HG02623 (cell line): ENCODE measurements at regions not wholly inside any gene's neighbourhood (a gene's known extent, or its start where the extent isn't known, plus 50 kb on each side); places are given as distances from the start of the nearest gene placed in this dataset.

Experiments used
- ATAC-seq: cut with Tn5 transposase; IDR thresholded peaks from one replicate; pipeline ENCODE4 v1.9.1; 2021; ENCODE audit warnings: moderate library complexity; ENCODE audit not compliant: unreplicated experiment

DNA sequence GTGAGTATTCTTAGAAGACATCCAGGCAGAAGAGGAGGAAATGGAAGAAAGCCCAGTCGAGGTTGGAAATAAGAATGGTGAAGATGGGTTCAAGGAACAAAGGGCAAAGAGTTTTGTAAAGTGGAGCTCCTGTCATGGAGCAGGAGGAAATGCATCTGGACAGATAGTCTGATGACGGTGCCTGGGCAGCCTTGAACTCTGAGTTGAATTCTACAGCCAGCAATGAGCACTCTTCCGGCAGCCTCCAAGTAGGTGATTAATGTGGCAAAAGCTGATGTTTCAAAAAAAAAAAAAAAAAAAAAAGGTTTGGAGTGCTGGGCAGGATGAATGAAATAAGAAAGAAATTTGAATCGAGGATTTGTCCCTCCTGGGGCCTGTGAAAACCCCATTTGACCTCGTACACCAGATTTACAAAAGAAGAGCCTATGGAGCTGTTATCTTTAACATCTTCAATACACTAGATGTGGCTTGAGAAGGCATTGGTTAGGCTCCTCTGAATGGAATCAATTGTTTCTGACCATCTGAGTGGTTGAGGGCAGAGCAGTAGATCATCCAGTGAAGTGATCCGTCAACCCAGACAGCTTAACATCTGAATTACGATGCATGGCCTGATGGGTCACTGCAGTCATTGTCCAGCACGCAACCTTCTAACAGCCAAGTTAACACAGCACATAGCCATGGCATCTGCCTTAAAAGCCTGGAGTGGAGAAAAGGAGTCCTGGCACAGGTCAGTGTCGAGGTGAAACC lies 449.7 kb downstream of the TXNL1 start:
- ATAC-seq: no peak

DNA sequence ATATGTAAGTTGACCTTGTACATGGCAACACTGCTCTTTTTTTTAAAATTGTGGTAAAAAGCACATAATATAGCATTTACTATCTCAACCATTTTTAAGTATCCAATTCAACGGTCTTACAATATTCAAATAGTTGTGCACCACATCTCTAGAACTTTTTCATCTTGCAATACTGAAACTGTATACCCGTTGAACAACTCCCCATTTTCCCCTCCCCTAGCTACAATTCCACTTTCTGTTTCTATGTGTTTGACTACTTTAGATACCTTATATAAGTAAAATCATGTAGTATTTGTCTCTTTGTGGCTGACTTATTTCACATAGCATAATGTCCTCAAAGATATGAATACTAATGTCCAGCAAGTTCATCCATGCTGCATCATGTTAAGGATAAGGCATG lies 452.1 kb downstream of the TXNL1 start:
- no peak for ATAC-seq

DNA sequence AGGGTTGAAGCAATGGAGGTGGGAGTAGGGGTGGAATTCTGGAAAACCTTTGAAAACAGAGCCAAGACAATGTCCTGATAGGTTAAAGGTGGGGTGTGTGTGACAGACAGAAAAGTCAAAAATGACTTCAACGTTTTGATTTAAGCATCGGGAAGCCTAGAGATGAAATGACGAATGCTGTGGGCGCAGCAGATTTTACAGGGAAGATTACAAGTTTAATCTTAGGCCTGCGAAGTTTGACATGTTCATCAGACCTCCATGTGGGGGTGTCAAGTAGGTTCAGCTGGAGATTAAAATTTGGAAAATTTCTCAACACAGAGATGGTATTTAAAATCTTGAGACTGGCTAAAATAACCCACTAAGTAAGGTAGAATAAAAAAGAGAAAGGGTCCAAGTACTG lies 453.3 kb downstream of the TXNL1 start:
- ATAC-seq: no peak

DNA sequence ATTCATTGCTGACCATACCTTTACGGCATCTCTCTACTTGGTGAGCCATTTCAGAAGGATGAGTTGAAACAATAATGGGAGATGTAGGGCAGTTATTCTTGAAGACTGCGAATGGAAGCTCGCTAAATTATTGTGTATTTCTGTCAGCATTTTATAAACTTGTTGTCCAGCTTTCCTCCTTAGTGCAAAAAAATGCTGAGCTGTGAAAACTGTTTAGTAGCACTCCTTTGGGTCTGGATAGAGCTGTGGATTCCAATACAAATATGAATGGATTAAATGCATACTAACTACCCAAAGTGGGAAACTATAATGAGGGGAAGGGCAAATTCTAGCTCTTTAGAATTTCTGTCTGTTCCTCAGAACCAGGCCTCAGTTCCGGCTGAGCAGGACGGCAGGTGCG lies 461.6 kb downstream of the TXNL1 start:
- ATAC-seq: no peak

DNA sequence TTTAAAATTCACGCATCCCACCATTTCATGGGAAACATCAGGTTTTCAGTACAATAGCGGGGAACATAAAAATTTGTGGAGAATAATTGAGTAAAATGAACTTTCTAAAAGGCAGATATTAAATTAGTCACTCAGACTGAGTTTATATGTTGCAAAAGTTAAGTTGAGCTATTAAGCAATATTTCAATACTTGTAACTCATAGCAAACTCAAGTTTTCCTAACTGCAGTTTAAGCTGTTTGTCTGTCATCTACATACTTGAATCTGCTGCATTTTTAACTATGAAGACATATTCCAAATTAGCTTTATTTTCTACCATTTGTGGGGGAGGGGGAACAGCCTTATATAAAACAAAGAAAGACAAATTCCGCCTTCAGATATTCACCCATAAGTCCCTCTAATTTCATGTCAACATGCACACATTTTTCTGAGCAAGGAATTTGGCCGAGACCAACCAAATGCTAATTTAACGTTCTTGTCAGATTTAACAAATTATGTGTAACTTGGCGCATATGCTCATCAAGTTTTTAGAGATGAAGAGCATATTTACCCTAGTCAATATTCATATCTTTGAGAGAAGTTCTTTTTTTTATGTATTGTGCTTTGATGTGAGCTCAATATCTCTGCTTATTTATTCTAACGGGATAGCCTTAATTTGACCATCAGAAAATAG lies 462.9 kb downstream of the TXNL1 start:
- ATAC-seq: no peak

DNA sequence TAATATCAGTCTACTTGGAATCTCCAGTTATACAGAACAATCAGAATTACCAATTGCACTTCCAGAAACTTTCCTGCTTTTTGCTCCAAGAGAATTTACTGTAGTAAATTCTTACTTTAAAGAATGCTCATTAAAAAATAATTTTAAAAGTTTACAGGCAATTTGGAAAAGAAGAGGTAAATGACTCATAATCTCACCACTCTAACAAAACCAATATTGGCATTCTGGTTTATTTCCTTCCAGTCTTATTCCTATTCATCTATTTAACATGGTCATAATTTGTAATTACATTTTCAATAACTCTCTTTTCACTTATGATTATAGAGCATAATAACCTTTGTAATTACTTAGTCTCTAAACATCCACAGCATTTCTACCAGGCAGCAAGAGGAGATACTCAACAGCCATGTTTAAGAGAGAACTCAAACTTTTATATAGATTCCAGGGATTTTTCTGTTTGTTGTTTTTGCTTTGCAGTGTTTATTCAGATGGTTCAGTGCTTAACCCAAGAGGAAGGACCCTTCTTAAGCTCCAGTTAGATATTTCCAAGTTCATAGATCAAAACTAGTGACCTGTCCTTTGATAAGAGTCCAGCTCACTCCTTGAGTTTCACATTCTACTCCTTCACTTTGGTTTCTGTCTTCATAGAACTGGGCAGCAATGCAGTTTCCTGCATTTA lies 464.7 kb downstream of the TXNL1 start:
- ATAC-seq: no peak

DNA sequence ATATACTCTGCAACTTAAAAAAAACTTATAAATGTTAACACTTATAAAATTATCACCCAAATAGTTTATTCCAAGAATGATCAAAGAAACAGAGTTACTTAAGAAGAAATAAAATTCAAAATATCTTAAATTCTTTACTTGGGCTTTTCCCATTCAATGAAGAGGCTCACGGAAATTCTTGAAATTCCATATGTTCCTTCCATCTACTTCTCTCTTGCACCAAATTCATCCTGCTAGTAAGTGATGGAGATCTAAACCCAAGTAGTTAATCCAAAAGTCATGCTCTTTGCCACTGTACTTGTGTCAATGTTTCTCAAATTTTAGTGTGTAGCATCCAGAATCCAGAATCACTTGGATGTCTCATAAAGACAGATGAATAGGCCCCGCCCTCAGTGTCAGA lies 465.9 kb downstream of the TXNL1 start:
- ATAC-seq: no peak

DNA sequence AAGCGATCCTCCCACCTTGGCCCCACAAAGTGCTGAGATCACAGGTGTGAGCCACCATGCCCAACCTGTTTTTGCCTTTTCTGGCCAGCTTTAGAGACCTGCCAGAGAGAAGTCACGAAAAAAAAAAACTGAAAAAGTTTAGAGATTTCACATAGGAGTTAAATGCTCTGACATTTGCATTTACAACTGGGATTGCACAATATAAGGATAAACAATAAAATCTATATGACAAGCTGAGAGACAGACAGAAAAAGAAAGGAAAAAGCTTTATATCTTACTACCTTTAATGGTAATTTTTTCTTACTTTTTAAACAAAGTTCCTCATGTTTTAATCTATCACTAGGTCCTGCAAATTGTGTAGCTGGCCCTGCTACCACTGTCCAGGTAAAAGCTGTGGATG lies 466.5 kb downstream of the TXNL1 start:
- ATAC-seq: no peak

DNA sequence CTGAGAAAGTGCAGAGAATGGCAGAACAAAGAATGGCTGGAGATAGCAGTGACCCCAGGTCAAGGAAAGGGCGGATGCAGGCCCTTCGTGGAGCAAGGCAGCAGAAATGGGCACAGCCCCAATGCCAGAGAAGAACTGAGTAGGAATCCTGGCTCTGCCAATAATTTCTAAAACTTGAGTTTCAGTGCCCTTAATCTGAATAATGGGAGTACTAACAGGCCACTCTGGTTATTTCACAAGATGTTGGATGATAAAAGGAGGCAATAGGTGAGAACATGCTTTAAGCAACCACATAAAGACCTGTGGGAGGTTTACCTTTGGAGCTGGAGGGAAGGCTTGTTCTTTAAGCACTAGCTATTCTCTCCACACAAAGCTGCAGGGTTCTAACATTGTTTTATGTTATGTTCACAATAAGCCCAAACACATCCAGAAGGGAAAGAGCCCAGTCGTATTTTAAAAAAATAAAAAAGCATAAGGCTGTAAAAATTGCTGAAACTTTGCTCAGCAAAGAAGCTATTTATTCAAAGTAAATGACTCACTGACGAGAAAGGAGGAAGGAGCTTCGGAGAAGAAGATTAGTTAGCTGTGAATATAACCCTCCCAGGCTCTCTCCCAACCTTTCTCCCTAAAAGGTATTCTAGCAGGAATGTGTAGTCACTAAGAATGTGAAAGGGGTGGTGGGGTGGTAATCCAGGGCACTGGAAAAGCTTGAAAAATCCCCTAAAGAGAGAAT lies 470.2 kb downstream of the TXNL1 start:
- no peak for ATAC-seq

DNA sequence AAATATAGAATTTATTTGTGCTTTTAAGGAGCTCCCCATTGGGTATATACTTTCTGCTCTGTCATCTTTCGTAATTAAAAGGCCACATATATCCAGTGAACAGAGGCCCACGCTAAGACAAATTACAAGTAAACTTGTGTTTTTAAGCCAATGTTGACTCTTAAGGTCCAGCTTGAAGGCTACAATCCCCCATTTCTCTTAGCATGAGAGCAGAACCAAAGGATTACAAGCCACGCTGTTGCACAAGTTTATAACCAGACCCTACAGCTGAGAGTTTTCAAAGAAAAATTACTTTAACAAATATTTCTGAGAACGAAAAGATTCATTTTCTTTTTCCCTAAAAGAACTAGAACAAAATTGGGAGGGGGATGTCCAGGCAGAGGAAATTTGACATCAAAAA lies 471.0 kb downstream of the TXNL1 start:
- ATAC-seq: no peak

DNA sequence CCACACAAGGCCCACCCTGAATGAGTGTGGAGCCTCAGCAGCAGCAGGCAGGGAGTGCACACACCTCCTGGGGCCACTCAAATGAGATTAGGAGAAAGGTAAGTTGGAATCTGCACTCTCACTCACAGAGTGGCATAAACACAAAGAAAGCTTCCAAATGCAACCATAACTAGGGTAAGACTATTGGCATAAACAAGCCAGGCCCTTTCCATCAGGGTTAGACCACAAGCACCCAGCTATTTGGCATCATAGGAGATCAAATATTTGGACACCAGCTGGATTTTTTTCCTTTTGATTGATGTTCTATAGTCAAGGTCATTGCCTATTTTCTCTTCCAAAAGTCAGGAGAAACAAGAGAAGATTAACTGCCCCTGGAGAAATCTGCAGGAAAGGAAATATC lies 471.5 kb downstream of the TXNL1 start:
- ATAC-seq: no peak

DNA sequence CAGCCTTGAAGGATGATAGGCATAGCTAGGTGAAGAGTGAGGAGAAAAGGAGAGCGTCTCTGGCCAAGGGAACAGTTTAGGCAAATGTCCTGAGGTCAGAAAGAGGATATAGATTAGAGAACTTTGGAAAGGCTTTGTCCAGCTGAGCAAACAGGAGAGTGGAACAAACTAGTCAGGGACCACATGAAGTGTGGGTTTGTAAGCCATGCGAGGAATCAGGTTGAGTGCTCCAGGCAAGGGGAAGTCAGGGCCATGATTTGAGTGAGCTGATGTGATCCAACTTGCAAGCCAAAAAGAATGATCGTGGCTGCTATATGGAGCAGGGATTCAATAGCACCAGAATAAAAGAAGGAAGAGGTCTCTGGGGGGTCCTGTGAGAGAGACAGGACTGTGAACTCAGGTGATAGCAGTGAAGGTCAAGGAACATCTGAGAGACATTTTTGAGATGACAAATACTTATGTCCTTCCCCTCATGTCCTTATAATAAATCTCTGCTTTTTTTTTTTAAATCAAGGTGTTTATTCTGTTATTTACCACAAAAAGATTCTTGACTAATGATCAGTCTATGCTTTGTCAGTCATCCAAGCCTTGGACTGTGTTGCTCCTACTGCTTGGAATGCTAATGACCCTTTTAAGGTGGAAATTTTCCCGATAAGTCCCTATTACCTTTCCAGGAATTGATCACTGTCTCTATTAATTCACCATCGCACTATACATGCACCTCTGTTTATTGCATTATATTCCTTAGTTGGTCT lies 472.6 kb downstream of the TXNL1 start:
- ATAC-seq: no peak

DNA sequence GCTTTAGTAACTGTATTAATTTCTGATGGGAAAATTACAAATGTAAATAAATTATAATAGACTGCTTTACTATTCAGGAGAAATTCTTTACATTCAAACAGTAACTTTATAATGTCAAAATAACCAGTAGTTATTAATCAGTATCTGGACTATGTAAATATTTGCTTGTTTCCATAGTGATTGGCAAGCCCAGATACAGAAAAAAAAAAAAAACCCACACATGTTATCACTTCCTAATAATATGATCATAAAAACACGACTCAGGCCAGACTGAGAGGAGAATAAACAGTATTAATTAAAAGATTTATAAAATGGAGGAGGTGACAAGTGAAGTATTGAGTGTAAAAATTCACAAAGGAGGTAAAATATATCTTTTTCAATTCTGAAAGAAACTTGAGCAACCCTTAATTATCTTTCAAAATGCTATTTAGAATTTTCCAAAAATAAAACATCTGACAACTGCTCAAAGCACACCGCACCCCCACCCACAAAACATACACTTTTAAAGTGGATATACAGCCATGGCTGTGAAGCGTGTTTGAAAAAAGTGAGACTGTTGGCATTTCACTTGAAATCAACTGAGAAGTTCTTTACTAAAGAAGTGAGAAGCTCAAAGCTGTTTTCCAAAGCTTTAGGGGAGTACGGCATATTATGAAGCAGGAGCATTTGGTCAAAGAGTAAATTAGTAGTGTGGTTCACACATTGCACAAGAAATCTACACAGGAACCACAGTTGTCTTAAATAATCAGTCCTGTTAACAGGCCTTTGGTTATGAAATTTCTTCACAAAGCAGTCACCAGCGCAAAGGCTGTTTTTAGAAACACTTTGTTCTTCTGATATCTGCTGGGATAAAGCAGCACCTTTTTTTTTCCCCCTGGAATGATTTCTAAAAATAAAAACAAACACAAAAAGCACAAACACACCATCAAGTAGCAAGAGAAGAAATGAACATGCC lies 475.8 kb downstream of the TXNL1 start:
- no peak for ATAC-seq

DNA sequence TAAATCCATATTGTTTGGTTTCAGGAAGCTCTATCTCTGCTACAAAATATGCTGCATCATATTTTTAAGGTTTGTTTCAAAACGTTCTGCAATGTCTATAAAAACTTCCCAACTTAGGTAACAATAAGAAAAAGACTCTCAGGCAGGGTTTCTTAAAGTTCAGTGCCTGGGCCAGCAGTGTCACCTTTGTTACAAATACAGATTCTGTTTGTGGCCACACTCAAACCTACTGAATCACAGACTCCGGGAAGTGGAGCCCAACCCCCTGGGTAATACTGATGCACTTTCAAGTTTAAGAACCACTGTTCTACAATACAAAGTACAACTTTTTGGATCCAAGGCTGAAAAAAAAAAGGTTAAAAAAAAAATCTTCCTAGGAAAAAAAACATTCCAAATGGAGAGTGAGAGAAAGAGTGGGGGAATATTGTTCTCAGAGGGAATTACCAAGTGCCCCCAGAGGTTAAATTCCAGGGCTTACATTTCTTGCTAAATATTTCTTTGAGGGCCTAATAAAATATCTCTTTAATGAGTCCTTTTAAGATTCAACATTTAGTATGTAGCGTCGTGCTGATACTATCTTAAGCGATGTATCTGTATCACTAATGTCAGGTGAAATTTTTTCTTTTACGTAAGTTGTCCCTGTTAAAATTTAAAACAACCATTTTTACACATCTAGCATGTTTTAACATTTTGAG lies 476.7 kb downstream of the TXNL1 start:
- no peak for ATAC-seq

DNA sequence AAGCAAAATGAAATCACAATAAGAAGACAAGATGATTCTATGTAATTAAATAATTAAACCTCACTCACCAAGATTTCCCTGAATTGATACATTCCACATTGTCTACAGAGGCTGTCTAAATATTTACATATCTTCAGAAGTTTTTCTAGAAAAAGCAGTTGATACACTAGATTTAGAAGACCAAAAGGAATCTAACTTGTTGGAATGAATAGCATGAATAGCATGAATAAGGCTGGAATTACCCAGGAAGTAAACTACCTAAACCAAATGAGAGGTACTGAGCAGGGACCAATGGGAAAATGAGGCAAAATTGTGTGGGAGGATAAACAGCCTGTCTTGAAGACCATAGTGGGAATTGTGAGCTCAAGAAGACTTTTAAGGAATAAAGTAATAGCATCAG lies 479.7 kb downstream of the TXNL1 start:
- ATAC-seq: no peak

DNA sequence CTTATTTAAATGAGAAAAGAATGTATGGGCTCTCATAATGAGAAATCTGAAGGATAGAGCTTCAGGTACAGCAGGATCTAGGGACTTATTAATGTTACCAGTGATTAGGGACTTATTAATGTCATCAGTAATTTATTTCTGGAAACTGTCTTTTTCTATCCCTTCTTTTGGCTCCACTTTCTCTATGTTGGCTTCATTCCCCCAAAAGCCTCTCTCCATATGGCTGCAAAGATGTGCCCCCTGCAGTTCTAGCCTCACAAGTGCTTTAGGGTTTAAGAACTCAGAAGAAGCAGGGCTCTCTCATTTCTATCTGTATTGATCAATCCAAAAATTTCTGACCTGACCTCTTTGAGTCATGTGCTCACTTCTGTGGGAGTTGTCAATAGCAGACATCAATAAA lies 480.9 kb downstream of the TXNL1 start:
- ATAC-seq: no peak

DNA sequence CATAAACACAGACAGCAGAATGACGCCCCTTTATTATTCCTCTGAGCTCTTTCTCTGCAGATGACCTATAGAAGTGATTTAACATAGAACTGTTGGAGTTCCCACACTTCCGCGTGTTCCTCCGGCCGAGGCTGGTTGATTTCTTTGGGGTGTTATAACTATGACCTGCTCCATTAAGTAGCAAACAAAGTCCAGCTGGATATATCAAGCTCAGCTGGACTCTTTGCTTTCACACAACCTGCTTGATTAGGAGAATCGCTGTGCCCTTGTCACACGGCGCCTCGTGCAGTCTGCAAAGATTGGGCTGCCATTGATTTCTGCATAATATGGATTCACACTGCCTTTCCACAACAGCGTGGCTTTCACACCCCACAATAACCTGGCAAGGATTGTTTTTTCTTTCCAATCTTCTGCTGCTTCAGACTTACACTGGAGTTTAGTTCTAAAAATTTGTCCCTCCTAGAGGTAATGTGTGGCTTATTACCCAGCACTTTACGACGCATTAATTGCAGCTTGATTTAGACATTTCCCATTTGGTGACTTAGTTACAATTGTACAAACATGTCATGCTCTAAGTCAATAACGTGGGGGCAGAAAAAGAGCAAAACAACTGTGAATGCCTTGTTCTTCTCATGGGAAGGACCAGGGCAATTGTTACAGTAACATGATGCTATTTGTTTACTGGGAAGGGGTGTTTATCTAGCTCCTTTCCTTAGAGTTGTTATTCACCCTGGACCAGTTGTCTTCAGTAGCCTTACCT lies 485.7 kb downstream of the TXNL1 start:
- no peak for ATAC-seq

DNA sequence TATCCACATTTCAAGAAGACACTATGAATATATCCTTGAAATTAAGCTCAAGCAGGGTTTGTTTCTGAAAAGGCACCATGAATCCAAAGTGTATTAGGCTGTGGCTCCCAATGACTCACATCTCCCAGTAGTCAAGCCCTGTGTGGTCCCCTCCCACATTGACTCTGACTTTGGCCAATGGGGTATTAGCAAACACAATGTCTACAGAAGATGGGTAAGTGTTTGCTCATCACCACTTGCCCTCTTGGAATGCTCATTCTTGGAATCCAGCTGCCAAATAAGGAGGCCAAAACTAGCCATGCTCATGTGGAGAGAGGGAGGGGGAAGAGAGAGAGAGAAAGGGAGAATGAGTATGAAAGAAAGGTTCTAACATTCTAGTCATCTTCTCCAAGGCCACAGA lies 490.0 kb downstream of the TXNL1 start:
- no peak for ATAC-seq
